HG03159 (cell line): ENCODE measurements at regions not wholly inside any gene's neighbourhood (a gene's known extent, or its start where the extent isn't known, plus 50 kb on each side); places are given as distances from the start of the nearest gene placed in this dataset.
"Not testable (repeated sequence)": the region's sequence is repeated elsewhere in the genome, so short reads cannot be mapped to it uniquely, and the experiment has no call there.

ENCODE experiments used
- ATAC-seq: cut with Tn5 transposase; IDR thresholded peaks from one replicate; pipeline ENCODE4 v1.9.1; 2021; ENCODE audit warnings: mild to moderate bottlenecking, moderate library complexity; ENCODE audit not compliant: unreplicated experiment

GRCh38 chr12:131229079-131229425 lies 275.3 kb downstream of the ADGRD1 start:
- ATAC-seq = not testable (repeated sequence)

- ATAC-seq = no peak
Observed at GRCh38 chr12:131229426-131230339, 276.0 kb downstream of the ADGRD1 start.

DNA sequence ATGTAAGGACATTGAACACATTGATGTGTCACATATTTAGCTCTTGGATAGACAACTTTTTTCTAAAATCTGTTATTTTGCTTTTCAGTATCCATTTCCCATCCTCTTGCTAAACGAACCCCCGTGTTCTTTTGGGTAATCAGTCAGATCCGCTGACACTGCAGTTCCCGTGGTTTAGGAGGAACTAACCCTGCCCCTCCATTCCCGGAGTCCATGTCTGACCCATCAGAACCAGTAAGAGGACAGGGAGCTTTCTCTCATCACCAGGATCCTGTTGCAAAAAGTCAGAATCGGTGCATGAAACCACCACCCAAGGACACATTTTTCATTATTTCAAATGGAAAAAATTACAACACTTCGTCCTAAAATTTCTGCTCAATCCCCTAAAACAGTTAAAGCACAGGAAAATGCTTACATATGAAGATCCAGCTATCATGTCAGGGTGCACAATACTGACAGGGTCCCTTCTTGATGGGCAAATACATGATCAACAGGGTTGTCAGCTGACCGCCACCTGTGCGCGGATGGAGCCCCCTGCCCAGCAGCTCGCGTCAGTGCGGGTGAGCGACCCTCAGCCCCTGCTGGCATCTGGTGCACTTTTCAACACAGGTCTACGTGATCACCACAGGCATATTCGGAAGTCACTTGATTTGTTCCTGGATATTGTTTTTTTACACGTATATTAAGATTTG lies 276.8 kb downstream of the ADGRD1 start:
- ATAC-seq = no peak

GRCh38 chr12:131231032-131231980 lies 277.6 kb downstream of the ADGRD1 start:
- no peak for ATAC-seq

DNA sequence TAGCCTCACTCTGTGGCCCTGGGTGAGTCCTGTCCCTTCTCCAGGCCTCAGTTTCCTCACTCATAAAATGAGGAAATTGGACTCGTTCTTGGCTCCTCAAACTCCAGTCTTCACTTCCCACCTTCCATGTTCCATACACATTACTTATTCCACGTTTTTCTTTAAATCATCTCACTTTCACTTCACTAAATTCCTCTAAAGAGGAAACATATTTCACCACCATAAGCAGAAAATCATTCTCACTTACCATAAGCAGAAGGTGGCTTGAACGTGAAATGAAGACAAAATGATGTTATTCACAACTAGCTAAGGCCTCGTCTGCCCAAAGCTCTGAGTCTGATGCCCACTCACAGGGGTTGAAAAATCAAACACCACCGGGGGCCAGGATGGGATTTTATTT lies 278.3 kb downstream of the ADGRD1 start:
- ATAC-seq = no peak

DNA sequence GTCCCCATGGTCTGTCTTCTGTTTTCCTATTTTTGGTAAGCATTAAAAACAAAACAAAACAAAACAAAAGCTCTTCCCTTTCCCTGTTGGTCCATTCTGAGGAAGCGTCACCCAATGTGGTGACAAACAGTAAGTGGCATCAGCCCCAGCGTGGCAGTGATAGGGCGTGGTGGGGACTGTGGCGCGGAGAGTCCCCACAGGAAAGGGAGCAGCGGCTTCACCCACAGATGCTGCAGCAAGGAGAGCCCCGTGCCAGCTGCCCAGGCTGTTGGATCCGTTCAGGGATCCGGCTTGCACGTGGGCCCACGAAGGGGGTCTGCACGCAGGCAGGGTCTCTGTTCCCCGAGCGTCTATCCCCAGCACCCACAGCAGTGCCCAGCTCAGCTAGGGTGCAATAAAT lies 279.2 kb downstream of the ADGRD1 start:
- ATAC-seq = not testable (repeated sequence)

GRCh38 chr12:131233850-131234789 lies 280.4 kb downstream of the ADGRD1 start:
- not testable (repeated sequence) for ATAC-seq

- not testable (repeated sequence) for ATAC-seq
Observed at GRCh38 chr12:131234841-131235271, 281.1 kb downstream of the ADGRD1 start.

GRCh38 chr12:131235871-131236271 lies 282.2 kb downstream of the ADGRD1 start:
- ATAC-seq = no peak

GRCh38 chr12:131239384-131240094 lies 285.8 kb downstream of the ADGRD1 start:
- peak; percentile 60 for ATAC-seq

- ATAC-seq = no peak
Observed at GRCh38 chr12:131241517-131241916, 287.8 kb downstream of the ADGRD1 start.

- peak; percentile 44 for ATAC-seq
Observed at GRCh38 chr12:131242741-131243496, 289.2 kb downstream of the ADGRD1 start.

DNA sequence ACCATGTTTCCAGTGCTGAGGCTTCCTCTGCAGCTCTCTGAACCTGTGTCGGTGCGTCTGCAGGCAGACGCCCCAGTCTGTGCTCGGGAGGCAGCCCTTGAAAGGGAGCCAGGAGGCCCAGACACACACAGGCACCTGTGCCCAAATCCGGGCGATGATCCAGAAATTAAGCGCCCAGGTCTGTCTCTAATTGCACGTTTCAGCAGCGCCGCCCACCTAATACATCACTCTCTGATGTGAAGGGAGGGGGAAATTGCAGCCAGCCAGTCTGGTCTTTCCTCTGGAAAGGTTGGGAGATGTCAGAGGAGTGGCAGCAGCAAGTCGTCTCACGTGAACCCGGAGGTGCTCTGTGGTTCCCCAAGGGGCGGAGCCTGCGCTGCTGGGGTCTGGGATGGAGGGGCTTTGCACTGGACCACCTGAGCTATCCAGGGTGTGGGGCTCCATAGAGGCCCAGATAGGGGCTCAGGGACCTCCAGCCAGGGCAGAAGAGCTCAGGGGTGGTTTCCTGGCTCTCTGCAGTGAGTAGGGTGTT lies 290.5 kb downstream of the ADGRD1 start:
- not testable (repeated sequence) for ATAC-seq

- ATAC-seq = not testable (repeated sequence)
Observed at GRCh38 chr12:131245161-131245560, 291.5 kb downstream of the ADGRD1 start.

DNA sequence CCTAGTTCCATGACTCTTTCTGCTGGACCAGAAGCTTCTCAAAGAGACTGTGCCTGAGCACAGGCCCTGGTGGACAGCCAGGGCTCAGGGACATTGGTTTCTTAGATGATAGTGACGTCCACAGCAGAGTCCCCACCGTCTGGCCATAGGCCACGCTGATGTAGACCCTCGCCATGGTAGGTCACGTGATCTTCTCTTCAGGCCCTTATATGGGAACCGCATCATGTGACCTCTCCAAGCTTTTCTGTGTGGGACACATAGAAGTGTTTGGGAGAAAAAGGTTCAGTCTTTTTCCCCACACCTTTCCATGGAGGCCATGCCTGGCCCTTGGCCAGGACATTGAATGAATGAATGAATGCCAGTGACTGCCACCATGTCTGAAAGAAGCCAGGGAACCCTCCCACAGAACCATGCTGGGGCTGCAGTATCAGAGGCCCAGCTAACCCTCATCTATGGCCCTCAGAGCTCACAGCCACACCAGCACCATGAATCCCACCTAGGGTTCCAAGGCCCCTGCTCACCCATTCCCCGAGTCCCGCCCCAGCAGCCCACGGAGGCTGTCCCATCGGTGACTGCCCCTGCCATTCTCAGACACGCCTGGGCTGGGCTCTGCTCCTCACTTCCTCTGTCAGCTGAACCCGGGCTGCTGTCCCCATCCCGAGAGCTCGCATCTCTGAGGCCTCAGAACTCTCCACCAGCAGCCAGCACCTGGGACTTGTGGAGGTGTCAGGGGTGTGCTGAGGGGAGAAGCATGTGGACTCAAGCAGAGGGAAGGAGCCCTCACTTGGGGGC lies 292.1 kb downstream of the ADGRD1 start:
- ATAC-seq = no peak

- not testable (repeated sequence) for ATAC-seq
Observed at GRCh38 chr12:131247026-131247725, 293.5 kb downstream of the ADGRD1 start.

- not testable (repeated sequence) for ATAC-seq
Observed at GRCh38 chr12:131247875-131248274, 294.2 kb downstream of the ADGRD1 start.
